ENCODE measurements at regions not wholly inside any gene's neighbourhood (a gene's known extent, or its start where the extent isn't known, plus 50 kb on each side); places are given as distances from the start of the nearest gene placed in this dataset.

DNA sequence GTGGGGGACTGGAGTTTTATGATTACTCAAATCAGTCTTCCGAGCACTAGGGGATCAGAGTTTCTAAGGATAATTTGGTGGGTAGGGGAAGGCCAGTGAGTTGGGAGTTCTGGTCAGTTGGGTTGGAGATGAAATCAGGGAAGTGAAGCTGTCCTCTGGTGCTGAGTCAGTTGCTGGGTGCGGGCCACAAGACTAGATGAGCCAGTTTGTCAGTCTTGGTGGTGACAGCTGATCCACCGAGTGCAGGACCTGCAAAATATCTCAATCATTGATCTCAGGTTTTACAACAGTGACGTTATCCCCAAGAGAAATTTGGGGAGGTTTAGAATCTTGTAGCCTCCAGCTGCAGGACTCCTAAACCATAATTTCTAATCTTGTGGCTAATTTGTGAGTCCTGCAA, 249.4 kb downstream of the FAM43A start:
- Histone ChIP-seq H3K4me3 (no peak overlapping the region), H3K27me3 (no peaks in the 10 kb centered on the region), H3K4me1 (peaks cover 0 to 9% of the 10 kb centered on the region in 2 donors), H3K27ac (no peak overlapping the region), H3K9me3 (peaks cover 0 to 4% of the 10 kb centered on the region in 2 donors), H3K36me3 (no peaks in the 10 kb centered on the region)
- TF ChIP-seq, protein P1, sequence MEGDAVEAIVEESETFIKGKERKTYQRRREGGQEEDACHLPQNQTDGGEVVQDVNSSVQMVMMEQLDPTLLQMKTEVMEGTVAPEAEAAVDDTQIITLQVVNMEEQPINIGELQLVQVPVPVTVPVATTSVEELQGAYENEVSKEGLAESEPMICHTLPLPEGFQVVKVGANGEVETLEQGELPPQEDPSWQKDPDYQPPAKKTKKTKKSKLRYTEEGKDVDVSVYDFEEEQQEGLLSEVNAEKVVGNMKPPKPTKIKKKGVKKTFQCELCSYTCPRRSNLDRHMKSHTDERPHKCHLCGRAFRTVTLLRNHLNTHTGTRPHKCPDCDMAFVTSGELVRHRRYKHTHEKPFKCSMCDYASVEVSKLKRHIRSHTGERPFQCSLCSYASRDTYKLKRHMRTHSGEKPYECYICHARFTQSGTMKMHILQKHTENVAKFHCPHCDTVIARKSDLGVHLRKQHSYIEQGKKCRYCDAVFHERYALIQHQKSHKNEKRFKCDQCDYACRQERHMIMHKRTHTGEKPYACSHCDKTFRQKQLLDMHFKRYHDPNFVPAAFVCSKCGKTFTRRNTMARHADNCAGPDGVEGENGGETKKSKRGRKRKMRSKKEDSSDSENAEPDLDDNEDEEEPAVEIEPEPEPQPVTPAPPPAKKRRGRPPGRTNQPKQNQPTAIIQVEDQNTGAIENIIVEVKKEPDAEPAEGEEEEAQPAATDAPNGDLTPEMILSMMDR (IDR thresholded peaks at IDR 0.05) = no peak
- no peak for TF ChIP-seq POLR2A (IDR thresholded peaks at IDR 0.05)
- no peak for TF ChIP-seq POLR2AphosphoS5 (IDR thresholded peaks at IDR 0.05)
- DNase-seq (ENCODE audit: low spot score in 2 of 2) = no peak
- intact Hi-C loops (cut with DNase I; ENCODE audit: low total_unique reads) = no loop called here

DNA sequence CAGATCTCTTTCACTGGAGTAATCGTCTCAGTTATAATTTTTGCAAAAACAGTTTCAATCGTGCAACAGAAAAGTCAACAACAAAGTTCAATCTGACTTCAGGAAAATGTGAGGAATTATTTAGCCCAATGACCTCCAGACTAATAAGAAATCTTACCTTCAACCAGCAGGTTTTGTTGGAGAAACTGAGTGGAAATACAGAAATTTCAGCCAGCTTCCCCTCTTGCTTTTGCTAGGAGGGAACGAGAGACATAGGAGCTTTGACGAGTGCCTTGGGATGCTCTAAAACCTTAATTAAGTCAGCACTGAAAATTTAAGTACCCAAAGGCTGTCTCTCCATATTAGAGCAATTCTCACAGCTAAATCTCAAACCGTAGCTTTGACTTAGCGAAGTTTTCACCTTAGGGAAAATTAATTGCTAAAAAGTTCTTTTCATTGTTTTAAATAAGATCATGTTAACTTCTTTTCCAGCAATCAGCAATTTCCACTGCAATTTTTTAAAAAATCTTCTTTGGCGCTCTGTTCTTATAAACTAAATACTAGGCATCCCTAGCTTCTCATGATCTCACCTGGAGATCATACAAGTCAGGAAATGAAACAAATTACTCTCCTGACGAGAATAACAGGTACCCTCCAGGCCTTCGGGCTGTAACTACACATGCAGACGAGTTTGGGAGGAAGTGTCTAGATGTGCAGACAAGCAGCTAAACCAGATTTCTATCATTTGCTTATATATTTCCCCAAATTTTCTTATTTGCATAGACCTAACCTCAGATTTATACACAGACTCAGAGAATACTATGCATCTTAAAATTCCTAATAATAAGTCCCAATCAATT, 250.2 kb downstream of the FAM43A start:
- TF ChIP-seq POLR2A (IDR thresholded peaks at IDR 0.05) = no peak
- TF ChIP-seq POLR2AphosphoS5 (IDR thresholded peaks at IDR 0.05) = no peak
- no peak overlapping the region for H3K27ac ChIP-seq
- no peak for DNase-seq (ENCODE audit: low spot score in 2 of 2)
- intact Hi-C loops (cut with DNase I; ENCODE audit: low total_unique reads) = no loop called here
- peaks cover 0 to 9% of the 10 kb centered on the region in 2 donors for H3K4me1 ChIP-seq
- H3K4me3 ChIP-seq = no peak overlapping the region
- no peaks in the 10 kb centered on the region for H3K36me3 ChIP-seq
- H3K9me3 ChIP-seq = peaks cover 0 to 4% of the 10 kb centered on the region in 2 donors
- no peaks in the 10 kb centered on the region for H3K27me3 ChIP-seq

DNA sequence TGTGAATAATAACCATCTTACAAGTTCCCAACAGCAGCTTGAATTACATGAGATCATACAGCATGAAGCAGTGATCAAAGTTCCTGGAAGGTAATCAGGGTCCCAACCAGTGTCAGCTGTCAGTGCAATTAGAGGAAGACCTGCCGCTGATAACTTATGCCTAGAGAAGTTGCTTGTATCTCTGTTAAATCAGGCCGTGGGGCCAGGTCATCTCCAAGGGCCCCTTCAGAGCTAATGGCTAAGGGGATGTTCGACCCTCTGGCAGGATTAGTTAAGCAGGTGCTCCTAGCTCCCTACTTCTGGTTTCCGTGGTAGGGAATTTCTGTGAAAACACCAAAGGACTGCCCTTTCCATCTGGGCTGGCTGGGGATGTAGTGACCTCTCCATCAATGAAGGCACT, 251.0 kb downstream of the FAM43A start:
- Histone ChIP-seq H3K9me3 (peaks cover 0 to 4% of the 10 kb centered on the region in 2 donors), H3K4me1 (peaks cover 0 to under 1% of the 10 kb centered on the region in 2 donors), H3K27ac (no peak overlapping the region), H3K27me3 (no peaks in the 10 kb centered on the region), H3K4me3 (no peak overlapping the region), H3K36me3 (no peaks in the 10 kb centered on the region)
- TF ChIP-seq POLR2AphosphoS5 (IDR thresholded peaks at IDR 0.05) (no peak), POLR2A (IDR thresholded peaks at IDR 0.05) (no peak)
- TF ChIP-seq, protein P1 (IDR thresholded peaks at IDR 0.05) = no peak
- DNase-seq (ENCODE audit: low spot score in 2 of 2) = no peak
- intact Hi-C loops (cut with DNase I; ENCODE audit: low total_unique reads) = no loop called here

DNA sequence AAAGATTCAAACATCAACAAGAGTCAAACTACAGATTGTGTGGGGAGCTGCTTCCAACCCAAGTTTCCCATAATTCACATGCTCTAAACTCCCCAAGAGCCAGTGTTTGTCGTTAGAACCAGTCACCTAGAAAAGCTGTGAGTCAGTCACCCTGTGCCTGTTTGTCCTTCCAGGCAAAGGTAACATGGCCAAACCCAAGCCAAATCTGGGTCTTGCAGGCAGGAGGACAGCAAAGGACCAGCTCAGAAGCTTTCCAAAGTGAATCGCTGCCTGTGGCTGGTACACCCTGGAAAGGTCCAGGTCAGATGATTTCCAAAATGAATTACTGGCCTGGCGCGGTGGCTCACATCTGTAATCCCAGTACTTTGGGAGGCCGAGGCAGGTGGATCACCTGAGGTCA, 251.5 kb downstream of the FAM43A start:
- intact Hi-C loops (cut with DNase I; ENCODE audit: low total_unique reads) = no loop called here

DNA sequence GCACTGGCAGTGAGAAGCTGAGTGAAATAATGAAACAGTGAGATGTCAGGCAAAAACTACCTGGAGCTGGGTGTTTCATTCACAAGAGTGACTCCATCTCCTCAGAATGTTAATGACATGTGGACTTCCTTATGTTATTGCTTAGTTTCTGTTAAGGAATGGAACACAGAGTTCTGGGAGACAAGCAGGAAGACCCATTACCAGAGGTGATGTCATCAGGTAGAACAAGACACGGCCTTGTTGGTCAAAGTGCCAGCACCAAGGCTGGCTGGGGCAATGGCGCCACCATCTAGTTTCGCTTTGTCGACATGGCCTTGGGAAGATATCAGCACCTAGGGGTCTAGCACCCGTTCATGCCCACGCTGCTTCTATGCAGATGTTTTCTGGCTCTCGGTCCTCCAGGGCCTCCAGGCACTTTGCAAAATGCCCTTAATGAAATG, 252.2 kb downstream of the FAM43A start:
- H3K27me3 ChIP-seq = no peaks in the 10 kb centered on the region
- peaks cover 0 to 3% of the 10 kb centered on the region in 2 donors for H3K9me3 ChIP-seq
- no peaks in the 10 kb centered on the region for H3K36me3 ChIP-seq
- H3K4me3 ChIP-seq = no peak overlapping the region
- intact Hi-C loops (cut with DNase I; ENCODE audit: low total_unique reads) = no loop called here
- no peaks in the 10 kb centered on the region for H3K4me1 ChIP-seq
- no peak for DNase-seq (ENCODE audit: low spot score in 2 of 2)
- TF ChIP-seq POLR2A (IDR thresholded peaks at IDR 0.05) (no peak), POLR2AphosphoS5 (IDR thresholded peaks at IDR 0.05) (peak in 1 of 3 donors; percentile 13)
- H3K27ac ChIP-seq = no peak overlapping the region

More for the DNA sequence above, 251.5 kb downstream of the FAM43A start:
- H3K36me3 ChIP-seq = no peaks in the 10 kb centered on the region
- no peak overlapping the region for H3K4me3 ChIP-seq
- H3K4me1 ChIP-seq = no peaks in the 10 kb centered on the region
- peaks cover 0 to 4% of the 10 kb centered on the region in 2 donors for H3K9me3 ChIP-seq
- no peak for DNase-seq (ENCODE audit: low spot score in 2 of 2)
- TF ChIP-seq, protein P1 (IDR thresholded peaks at IDR 0.05) = no peak
- TF ChIP-seq POLR2A (IDR thresholded peaks at IDR 0.05) = no peak
- no peak for TF ChIP-seq POLR2AphosphoS5 (IDR thresholded peaks at IDR 0.05)
- no peaks in the 10 kb centered on the region for H3K27me3 ChIP-seq
- no peak overlapping the region for H3K27ac ChIP-seq

DNA sequence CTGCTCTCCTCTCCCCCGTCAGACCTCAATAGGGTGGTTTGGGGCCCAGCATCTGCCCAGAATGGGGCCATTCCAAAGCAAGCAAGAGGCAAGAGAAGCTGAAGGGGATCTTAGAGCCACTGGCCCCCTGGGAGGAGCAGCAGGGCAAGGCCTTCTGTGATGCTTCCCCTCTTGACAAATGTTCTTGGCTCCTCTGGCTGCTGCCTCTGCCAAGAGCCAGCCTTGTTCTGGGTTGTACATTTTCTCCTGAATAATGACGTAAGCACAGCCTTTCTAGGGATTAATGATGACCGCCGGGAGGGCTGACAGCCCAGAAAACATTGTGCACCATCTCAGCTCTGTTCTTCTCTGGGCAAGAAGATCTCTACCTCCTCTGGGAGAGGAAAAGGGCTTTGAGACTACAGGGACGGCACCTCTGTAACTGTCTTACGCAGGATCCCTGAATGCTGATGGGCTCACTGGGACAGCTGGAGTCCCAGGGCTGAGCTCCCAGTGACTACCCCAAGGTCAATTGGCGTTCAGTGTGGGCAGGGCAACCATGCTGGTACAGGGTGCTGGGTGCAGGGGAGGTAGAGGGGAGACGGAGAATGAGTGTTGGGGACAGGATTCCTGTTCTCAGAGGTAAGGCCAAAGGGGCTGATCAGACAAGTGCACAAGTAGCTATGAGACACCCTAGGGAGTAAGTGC, 253.3 kb downstream of the FAM43A start:
- intact Hi-C loops (cut with DNase I; ENCODE audit: low total_unique reads) = no loop called here
- no peak overlapping the region for H3K4me3 ChIP-seq
- no peaks in the 10 kb centered on the region for H3K4me1 ChIP-seq
- TF ChIP-seq POLR2A (IDR thresholded peaks at IDR 0.05) = no peak
- no peak for TF ChIP-seq POLR2AphosphoS5 (IDR thresholded peaks at IDR 0.05)
- TF ChIP-seq, protein P1 (IDR thresholded peaks at IDR 0.05) = no peak
- no peaks in the 10 kb centered on the region for H3K36me3 ChIP-seq
- H3K27me3 ChIP-seq = no peaks in the 10 kb centered on the region
- H3K9me3 ChIP-seq = no peaks in the 10 kb centered on the region
- H3K27ac ChIP-seq = peak overlapping the region in 1 of 2 donors; percentile 43
- no peak for DNase-seq (ENCODE audit: low spot score in 2 of 2)
